H9 (cell line): ENCODE measurements at regions not wholly inside any gene's neighbourhood (a gene's known extent, or its start where the extent isn't known, plus 50 kb on each side); places are given as distances from the start of the nearest gene placed in this dataset.

Experiments used
- DNase-seq: peaks from one replicate; pipeline ENCODE4 v3.0.0-alpha.2; 2017
- H2AFZ ChIP-seq: one replicate; pipeline ENCODE4 v1.6.1; 2013; ENCODE audit warnings: mild to moderate bottlenecking, low read length, control low read depth, moderate library complexity
- H2AK5ac ChIP-seq: 2 replicates; pipeline ENCODE4 v1.6.1; 2013; ENCODE audit warnings: low read length, control low read depth, mixed read lengths; ENCODE audit not compliant: insufficient read length
- H2BK120ac ChIP-seq: one replicate; pipeline ENCODE4 v1.6.1; 2013; ENCODE audit warnings: low read depth, mild to moderate bottlenecking, low read length, control low read depth, inconsistent platforms; ENCODE audit not compliant: poor library complexity, severe bottlenecking
- H2BK12ac ChIP-seq: 2 replicates; pipeline ENCODE4 v1.6.1; 2013; ENCODE audit warnings: low read length, control low read depth, mixed read lengths, low read depth; ENCODE audit not compliant: insufficient read length
- H2BK15ac ChIP-seq: 2 replicates; pipeline ENCODE4 v1.6.1; 2013; ENCODE audit warnings: low read depth, low read length, control low read depth
- H2BK20ac ChIP-seq: one replicate; pipeline ENCODE4 v1.6.1; 2013; ENCODE audit warnings: low read depth, mild to moderate bottlenecking, low read length, control low read depth, inconsistent platforms; ENCODE audit not compliant: poor library complexity, severe bottlenecking
- H2BK5ac ChIP-seq: 2 replicates; pipeline ENCODE4 v1.6.1; 2013; ENCODE audit warnings: low read length, control low read depth, mixed read lengths; ENCODE audit not compliant: insufficient read length
- H3K14ac ChIP-seq: 2 replicates; pipeline ENCODE4 v1.6.1; 2013; ENCODE audit warnings: low read length, control low read depth; ENCODE audit not compliant: insufficient read depth
- H3K18ac ChIP-seq: 2 replicates; pipeline ENCODE4 v1.6.1; 2013; ENCODE audit warnings: low read depth, mild to moderate bottlenecking, mixed read lengths, low read length, control low read depth; ENCODE audit not compliant: insufficient read length
- H3K23ac ChIP-seq: 2 replicates; pipeline ENCODE4 v1.6.1; 2013; ENCODE audit warnings: low read length, control low read depth, mixed read lengths, low read depth; ENCODE audit not compliant: insufficient read length
- H3K23me2 ChIP-seq: 2 replicates; pipeline ENCODE4 v1.6.1; 2013; ENCODE audit warnings: low read depth, mild to moderate bottlenecking, mixed read lengths, low read length, control low read depth; ENCODE audit not compliant: insufficient read length, poor library complexity, severe bottlenecking
- H3K27ac ChIP-seq: 2 replicates; pipeline ENCODE4 v1.5.1; 2013; ENCODE audit warnings: low read length, control low read depth, mixed read lengths, low read depth; ENCODE audit not compliant: insufficient read length
- H3K27me3 ChIP-seq: 2 replicates; pipeline ENCODE4 v1.6.1; 2013; ENCODE audit warnings: low read length, control low read depth, inconsistent platforms; ENCODE audit not compliant: insufficient read depth
- H3K4ac ChIP-seq: 2 replicates; pipeline ENCODE4 v1.6.1; 2013; ENCODE audit warnings: low read depth, mild to moderate bottlenecking, control low read depth, inconsistent platforms, low read length, moderate library complexity
- H3K4me1 ChIP-seq: 2 replicates; pipeline ENCODE4 v1.6.1; 2013; ENCODE audit warnings: low read length, control low read depth, inconsistent platforms; ENCODE audit not compliant: insufficient read depth
- H3K4me2 ChIP-seq: 2 replicates; pipeline ENCODE4 v1.6.1; 2013; ENCODE audit warnings: low read length, control low read depth, mixed read lengths; ENCODE audit not compliant: insufficient read length, insufficient read depth
- H3K56ac ChIP-seq: 2 replicates; pipeline ENCODE4 v1.6.1; 2013; ENCODE audit warnings: low read depth, mild to moderate bottlenecking, mixed read lengths, low read length, control low read depth; ENCODE audit not compliant: insufficient read length
- H3K79me1 ChIP-seq: 2 replicates; pipeline ENCODE4 v1.6.1; 2013; ENCODE audit warnings: low read depth, mild to moderate bottlenecking, moderate library complexity, low read length, control low read depth, inconsistent platforms; ENCODE audit not compliant: insufficient read depth, poor library complexity, severe bottlenecking
- H3K79me2 ChIP-seq: 2 replicates; pipeline ENCODE4 v1.6.1; 2013; ENCODE audit warnings: low read length, control low read depth, inconsistent platforms; ENCODE audit not compliant: insufficient read depth
- H3K9ac ChIP-seq: 2 replicates; pipeline ENCODE4 v1.6.1; 2013; ENCODE audit warnings: low read length, control low read depth, mixed read lengths; ENCODE audit not compliant: insufficient read length; ENCODE audit errors: extremely low read depth
- H3K9me3 ChIP-seq: one replicate; pipeline ENCODE4 v1.6.1; 2013; ENCODE audit warnings: low read depth, low read length, inconsistent platforms; ENCODE audit not compliant: control insufficient read depth
- H3T11ph ChIP-seq: one replicate; pipeline ENCODE4 v1.6.1; 2013; ENCODE audit warnings: mild to moderate bottlenecking, low read length, control low read depth, inconsistent platforms
- H4K20me1 ChIP-seq: one replicate; pipeline ENCODE4 v1.6.1; 2013; ENCODE audit not compliant: control insufficient read depth, insufficient read length, insufficient read depth
- H4K5ac ChIP-seq: 2 replicates; pipeline ENCODE4 v1.6.1; 2013; ENCODE audit warnings: low read depth, mild to moderate bottlenecking, mixed read lengths, low read length, control low read depth; ENCODE audit not compliant: insufficient read length
- H4K8ac ChIP-seq: replicated peaks from 2 replicates; pipeline ENCODE4 v1.6.1; 2013; ENCODE audit warnings: low read length, control low read depth, mixed read lengths, low read depth; ENCODE audit not compliant: insufficient read length
- H4K91ac ChIP-seq: 2 replicates; pipeline ENCODE4 v1.6.1; 2013; ENCODE audit warnings: low read depth, mild to moderate bottlenecking, moderate library complexity, mixed read lengths, low read length, control low read depth; ENCODE audit not compliant: insufficient read length
- H3K27ac Mint-ChIP-seq, 3 experiments: 2 replicates in 2 of 3; 3 replicates in 1 of 3; pipeline ENCODE4 v1.8.0; 2020 to 2021; ENCODE audit warnings: mixed read lengths in 3 of 3, mild to moderate bottlenecking in 1 of 3, moderate library complexity in 1 of 3
- H3K27me3 Mint-ChIP-seq: 2 replicates; pipeline ENCODE4 v1.8.0; 2021; ENCODE audit warnings: low read depth, mild to moderate bottlenecking, moderate library complexity, mixed read lengths
- H3K36me3 Mint-ChIP-seq, 3 experiments: 2 replicates in 2 of 3; 3 replicates in 1 of 3; pipeline ENCODE4 v1.8.0; 2020 to 2021; ENCODE audit warnings: low read depth in 3 of 3, mixed read lengths in 3 of 3; ENCODE audit not compliant: insufficient read depth in 1 of 3
- H3K4me1 Mint-ChIP-seq, 2 experiments: 2 replicates each; pipeline ENCODE4 v1.8.0; 2020; ENCODE audit warnings: mixed read lengths in 2 of 2
- H3K4me3 Mint-ChIP-seq, 2 experiments: 2 replicates in 1 of 2; 3 replicates in 1 of 2; pipeline ENCODE4 v1.8.0; 2020 to 2021; ENCODE audit warnings: mild to moderate bottlenecking in 2 of 2, mixed read lengths in 2 of 2, moderate library complexity in 1 of 2
- H3K9me3 Mint-ChIP-seq, 2 experiments: 2 replicates in 1 of 2; 3 replicates in 1 of 2; pipeline ENCODE4 v1.8.0; 2020; ENCODE audit warnings: mild to moderate bottlenecking in 2 of 2, mixed read lengths in 2 of 2, moderate library complexity in 1 of 2
- WGBS: extraction: QIAGEN DNeasy Blood & Tissue Kit; methylation state at CpG from one replicate; pipeline ENCODE4 v1.1.7; 2013; ENCODE audit warnings: missing lambda C conversion rate, low lambda C conversion rate, mixed read lengths; ENCODE audit not compliant: insufficient read length; ENCODE audit errors: extremely low coverage; 5-methylcytosine and 5-hydroxymethylcytosine counted together
- TF ChIP-seq, protein P1 (sequence below): fragments of 200-600 bp; sonication (generic); conservative IDR thresholded peaks from 3 replicates; pipeline ENCODE4 v1.8.0; 2021; ENCODE audit warnings: antibody characterized with exemption, mild to moderate bottlenecking

- H3K9me3 Mint-ChIP-seq, result peaks cover 9 to 14% of the 10 kb centered on the region in 2 experiments
- Histone ChIP-seq H4K8ac (no peak overlapping the region), H4K5ac (no peak overlapping the region)
Measured at GRCh38 chr14:61174987-61175386, 106.2 kb downstream of the TMEM30B start.

More at GRCh38 chr14:61174987-61175386, 106.2 kb downstream of the TMEM30B start:
- Mint-ChIP-seq H3K4me1 (peaks cover 28 to 45% of the 10 kb centered on the region in 2 experiments), H3K36me3 (peaks cover 0 to 13% (median 12%) of the 10 kb centered on the region in 3 experiments; a peak in 5 of 7 replicates), H3K4me3 (no peak overlapping the region; a peak in 1 of 5 replicates), H3K27ac (peak overlapping the region in 2 of 3 experiments; percentile 71 to 95; a peak in 3 of 7 replicates), H3K27me3 (peaks cover 3% of the 10 kb centered on the region)
- Histone ChIP-seq H3T11ph (no peak overlapping the region), H2BK120ac (no peak overlapping the region), H4K20me1 (no peaks in the 10 kb centered on the region), H3K27me3 (no peaks in the 10 kb centered on the region), H3K23ac (no peak overlapping the region), H3K18ac (no peak overlapping the region), H3K4ac (no peak overlapping the region), H3K4me2 (no peak overlapping the region), H3K9me3 (no peaks in the 10 kb centered on the region), H4K91ac (no peak overlapping the region), H3K79me2 (no peaks in the 10 kb centered on the region), H3K14ac (no peak overlapping the region), H2BK15ac (no peak overlapping the region), H3K79me1 (no peaks in the 10 kb centered on the region), H3K23me2 (peaks cover 4% of the 10 kb centered on the region), H2BK12ac (no peak overlapping the region), H2AFZ (no peak overlapping the region), H2BK20ac (no peak overlapping the region), H3K9ac (no peak overlapping the region), H2AK5ac (no peak overlapping the region), H3K56ac (no peak overlapping the region), H3K4me1 (peaks cover 5% of the 10 kb centered on the region), H3K27ac (no peak overlapping the region), H2BK5ac (no peak overlapping the region)
- TF ChIP-seq, protein P1, sequence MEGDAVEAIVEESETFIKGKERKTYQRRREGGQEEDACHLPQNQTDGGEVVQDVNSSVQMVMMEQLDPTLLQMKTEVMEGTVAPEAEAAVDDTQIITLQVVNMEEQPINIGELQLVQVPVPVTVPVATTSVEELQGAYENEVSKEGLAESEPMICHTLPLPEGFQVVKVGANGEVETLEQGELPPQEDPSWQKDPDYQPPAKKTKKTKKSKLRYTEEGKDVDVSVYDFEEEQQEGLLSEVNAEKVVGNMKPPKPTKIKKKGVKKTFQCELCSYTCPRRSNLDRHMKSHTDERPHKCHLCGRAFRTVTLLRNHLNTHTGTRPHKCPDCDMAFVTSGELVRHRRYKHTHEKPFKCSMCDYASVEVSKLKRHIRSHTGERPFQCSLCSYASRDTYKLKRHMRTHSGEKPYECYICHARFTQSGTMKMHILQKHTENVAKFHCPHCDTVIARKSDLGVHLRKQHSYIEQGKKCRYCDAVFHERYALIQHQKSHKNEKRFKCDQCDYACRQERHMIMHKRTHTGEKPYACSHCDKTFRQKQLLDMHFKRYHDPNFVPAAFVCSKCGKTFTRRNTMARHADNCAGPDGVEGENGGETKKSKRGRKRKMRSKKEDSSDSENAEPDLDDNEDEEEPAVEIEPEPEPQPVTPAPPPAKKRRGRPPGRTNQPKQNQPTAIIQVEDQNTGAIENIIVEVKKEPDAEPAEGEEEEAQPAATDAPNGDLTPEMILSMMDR, result no peak
- DNase-seq, result no peak
- no CpG with 5 or more reads among the region's 2 CpGs for WGBS
